Progenitor cell of endocrine pancreas (in vitro differentiated cells): ENCODE measurements at regions not wholly inside any gene's neighbourhood (a gene's known extent, or its start where the extent isn't known, plus 50 kb on each side); places are given as distances from the start of the nearest gene placed in this dataset.

Experiments
- DNase-seq: peaks from one replicate; pipeline ENCODE4 v3.0.0; 2021; ENCODE audit warnings: low spot score; ENCODE audit not compliant: unreplicated experiment
- H3K27ac Mint-ChIP-seq: 2 replicates; pipeline ENCODE4 v1.8.0; 2021; ENCODE audit warnings: mild to moderate bottlenecking, moderate library complexity, mixed read lengths
- H3K27me3 Mint-ChIP-seq: 2 replicates; pipeline ENCODE4 v1.8.0; 2021; ENCODE audit warnings: mixed read lengths
- H3K36me3 Mint-ChIP-seq: 2 replicates; pipeline ENCODE4 v1.8.0; 2022; ENCODE audit warnings: mixed read lengths; ENCODE audit not compliant: insufficient read depth
- H3K4me1 Mint-ChIP-seq: 2 replicates; pipeline ENCODE4 v1.8.0; 2021; ENCODE audit warnings: low read depth, mixed read lengths
- H3K4me3 Mint-ChIP-seq: 2 replicates; pipeline ENCODE4 v1.8.0; 2021; ENCODE audit warnings: low read depth, mild to moderate bottlenecking, moderate library complexity, mixed read lengths
- H3K9me3 Mint-ChIP-seq: 2 replicates; pipeline ENCODE4 v1.8.0; 2021; ENCODE audit warnings: low read depth, mixed read lengths
- TF ChIP-seq, protein P1 (sequence below): fragments of 200-600 bp; sonication (generic); IDR thresholded peaks from one replicate; pipeline ENCODE4 v1.5.0; 2021; ENCODE audit warnings: antibody characterized with exemption, mild to moderate bottlenecking; ENCODE audit not compliant: unreplicated experiment

DNA sequence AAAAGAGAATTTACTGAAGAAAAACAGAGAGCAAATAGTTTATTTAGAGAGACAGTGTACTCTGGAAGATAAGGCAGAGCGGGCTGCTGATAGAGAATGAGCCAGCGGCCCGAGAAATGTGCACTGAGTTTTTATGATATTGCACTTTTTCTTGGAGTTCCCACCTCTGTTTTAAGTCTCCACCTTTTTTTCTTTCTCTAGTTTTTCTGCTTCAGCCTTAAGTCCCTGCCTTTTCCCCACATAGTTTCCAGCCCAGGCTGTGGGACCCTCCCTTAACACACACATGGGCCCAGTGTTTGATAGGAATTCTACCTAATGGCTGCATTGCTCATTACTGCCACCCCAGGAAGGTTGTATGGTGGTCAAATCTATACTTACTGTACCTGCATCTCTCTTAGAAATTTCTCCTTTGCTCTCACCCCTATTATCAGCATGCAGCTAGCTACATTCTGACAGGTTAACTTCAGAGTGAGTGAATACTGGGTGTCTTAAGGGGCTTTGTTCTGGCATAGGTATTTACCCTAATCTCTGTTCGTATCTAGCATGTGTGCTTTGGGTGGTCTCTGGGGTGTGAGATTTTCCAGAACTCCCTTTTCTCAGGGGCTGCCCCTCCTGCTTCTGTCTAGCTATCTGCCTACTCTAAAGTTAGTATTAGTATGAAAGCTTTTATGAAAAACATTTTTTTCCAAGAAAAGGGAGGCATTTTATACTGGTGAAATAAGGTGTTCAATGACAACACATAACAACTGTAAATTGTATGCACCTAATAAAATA lies 127.3 kb upstream of the TOP3B start:
- H3K27me3 Mint-ChIP-seq = peaks cover 47% of the 10 kb centered on the region
- TF ChIP-seq, protein P1, sequence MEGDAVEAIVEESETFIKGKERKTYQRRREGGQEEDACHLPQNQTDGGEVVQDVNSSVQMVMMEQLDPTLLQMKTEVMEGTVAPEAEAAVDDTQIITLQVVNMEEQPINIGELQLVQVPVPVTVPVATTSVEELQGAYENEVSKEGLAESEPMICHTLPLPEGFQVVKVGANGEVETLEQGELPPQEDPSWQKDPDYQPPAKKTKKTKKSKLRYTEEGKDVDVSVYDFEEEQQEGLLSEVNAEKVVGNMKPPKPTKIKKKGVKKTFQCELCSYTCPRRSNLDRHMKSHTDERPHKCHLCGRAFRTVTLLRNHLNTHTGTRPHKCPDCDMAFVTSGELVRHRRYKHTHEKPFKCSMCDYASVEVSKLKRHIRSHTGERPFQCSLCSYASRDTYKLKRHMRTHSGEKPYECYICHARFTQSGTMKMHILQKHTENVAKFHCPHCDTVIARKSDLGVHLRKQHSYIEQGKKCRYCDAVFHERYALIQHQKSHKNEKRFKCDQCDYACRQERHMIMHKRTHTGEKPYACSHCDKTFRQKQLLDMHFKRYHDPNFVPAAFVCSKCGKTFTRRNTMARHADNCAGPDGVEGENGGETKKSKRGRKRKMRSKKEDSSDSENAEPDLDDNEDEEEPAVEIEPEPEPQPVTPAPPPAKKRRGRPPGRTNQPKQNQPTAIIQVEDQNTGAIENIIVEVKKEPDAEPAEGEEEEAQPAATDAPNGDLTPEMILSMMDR = peak; percentile 55
- DNase-seq = no peak
- H3K9me3 Mint-ChIP-seq = no peaks in the 10 kb centered on the region
- no peaks in the 10 kb centered on the region for H3K36me3 Mint-ChIP-seq
- peaks cover 9% of the 10 kb centered on the region for H3K4me1 Mint-ChIP-seq
- no peak overlapping the region for H3K27ac Mint-ChIP-seq
- H3K4me3 Mint-ChIP-seq = no peak overlapping the region

DNA sequence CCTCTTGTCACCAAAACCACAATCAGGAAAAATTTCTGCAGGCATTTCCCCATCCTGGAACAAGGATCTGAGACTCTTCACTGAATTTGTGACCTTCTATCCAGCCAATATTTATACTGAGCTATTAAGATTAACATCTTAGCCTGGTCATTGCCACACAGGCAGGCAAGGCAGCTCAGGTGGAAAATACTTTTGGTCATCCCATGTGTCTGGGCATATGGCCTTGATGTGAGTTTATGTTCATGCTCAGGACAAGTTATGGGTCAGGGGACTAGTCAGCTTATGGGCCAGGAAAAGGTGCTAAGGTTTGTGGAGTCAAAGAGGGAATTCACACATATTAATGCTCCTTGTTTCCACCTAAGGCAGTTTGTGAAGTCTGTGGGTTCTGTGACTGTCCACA lies 124.3 kb upstream of the TOP3B start:
- Mint-ChIP-seq H3K4me1 (peaks cover 9% of the 10 kb centered on the region), H3K9me3 (no peaks in the 10 kb centered on the region), H3K36me3 (no peaks in the 10 kb centered on the region), H3K4me3 (no peak overlapping the region), H3K27ac (no peak overlapping the region), H3K27me3 (peaks cover 52% of the 10 kb centered on the region)
- DNase-seq = no peak
- TF ChIP-seq, protein P1 = no peak

DNA sequence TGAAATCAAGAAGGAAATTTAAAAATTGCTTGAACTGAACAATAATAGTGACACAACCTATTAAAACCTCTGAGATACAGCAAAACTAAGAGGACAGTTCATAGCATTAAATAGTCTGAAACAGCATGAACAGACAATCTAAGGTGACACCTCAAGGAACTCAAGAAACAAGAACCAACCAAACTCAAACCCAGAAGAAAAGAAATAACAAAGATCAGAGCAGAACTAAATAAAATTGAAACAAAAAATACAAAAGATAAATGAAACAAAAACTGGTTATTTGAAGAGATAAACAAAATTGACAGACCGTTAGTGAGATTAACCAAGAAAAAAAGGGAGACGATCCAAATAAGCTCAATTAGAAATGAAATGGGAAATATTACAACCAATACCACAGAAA lies 122.8 kb upstream of the TOP3B start:
- H3K36me3 Mint-ChIP-seq = no peaks in the 10 kb centered on the region
- TF ChIP-seq, protein P1 = no peak

DNA sequence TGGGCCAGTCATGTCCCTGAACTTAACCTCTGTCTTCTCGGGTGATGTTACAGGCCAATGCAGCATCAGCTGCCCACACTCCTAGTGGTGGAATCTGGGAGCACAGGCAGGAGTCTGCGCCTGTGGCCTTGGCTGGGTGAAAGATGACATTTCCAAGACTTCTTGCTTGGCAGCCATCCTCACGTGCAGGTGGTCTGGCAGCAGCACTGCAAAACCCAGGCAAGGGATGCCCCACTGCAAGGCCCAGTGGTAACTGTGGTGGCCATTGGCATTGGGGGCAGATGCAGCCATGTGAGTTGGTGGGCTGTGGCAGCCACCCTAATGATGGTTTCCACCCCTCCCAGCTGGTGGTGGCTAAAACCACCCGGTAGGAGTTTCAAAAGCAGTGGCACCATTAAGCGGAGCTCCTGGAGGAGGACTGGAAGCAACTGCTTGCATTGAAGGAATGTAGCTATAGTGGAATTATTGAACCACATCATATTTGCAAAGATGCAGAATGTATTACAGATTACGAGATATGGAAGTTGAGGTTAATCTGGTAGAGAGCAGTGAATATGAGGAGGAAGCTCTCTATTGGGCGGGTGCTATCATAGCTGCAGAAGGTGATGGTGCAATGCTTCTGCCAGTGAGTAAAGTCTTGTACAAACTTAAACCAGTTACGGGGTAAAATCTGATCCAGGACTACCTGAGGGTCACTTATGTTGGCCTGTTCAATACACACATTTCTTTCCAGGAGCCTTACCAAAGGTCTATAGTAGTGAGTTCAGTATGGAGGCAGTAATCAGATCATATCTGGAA lies 120.7 kb upstream of the TOP3B start:
- H3K4me1 Mint-ChIP-seq = no peaks in the 10 kb centered on the region
- peaks cover 65% of the 10 kb centered on the region for H3K27me3 Mint-ChIP-seq
- no peak overlapping the region for H3K27ac Mint-ChIP-seq
- no peaks in the 10 kb centered on the region for H3K9me3 Mint-ChIP-seq
- TF ChIP-seq, protein P1 = peak; percentile 61
- H3K36me3 Mint-ChIP-seq = no peaks in the 10 kb centered on the region
- no peak overlapping the region for H3K4me3 Mint-ChIP-seq
- DNase-seq = no peak

More for the DNA sequence above, 122.8 kb upstream of the TOP3B start:
- no peak for DNase-seq
- Mint-ChIP-seq H3K4me1 (peaks cover 9% of the 10 kb centered on the region), H3K27me3 (peaks cover 47% of the 10 kb centered on the region), H3K27ac (no peak overlapping the region), H3K4me3 (no peak overlapping the region), H3K9me3 (no peaks in the 10 kb centered on the region)
